GM21381 (cell line): ENCODE measurements at regions not wholly inside any gene's neighbourhood (a gene's known extent, or its start where the extent isn't known, plus 50 kb on each side); places are given as distances from the start of the nearest gene placed in this dataset.

Experiments used
- ATAC-seq: cut with Tn5 transposase; IDR thresholded peaks from one replicate; pipeline ENCODE4 v1.9.1; 2021; ENCODE audit warnings: mild to moderate bottlenecking, moderate library complexity; ENCODE audit not compliant: unreplicated experiment

DNA sequence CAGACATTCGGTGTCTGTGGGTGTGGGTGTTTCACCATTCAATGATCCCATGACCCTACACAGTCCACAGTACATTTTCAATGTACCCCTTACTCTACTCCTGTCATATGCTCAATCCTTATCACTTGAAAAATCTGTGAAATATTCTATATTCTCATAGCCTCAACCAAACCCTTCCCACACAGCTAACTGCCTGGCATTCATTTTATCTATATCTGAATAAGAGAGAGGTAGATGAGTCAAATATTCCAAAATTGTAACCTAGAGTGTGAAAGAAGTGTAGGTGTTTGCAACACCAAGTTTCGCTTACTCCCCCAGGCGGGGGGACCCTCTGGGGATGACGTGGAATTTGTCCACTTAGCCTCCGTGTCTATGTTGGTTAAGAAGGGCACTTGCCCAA lies 354.8 kb downstream of the ETS1 start:
- no peak for ATAC-seq

DNA sequence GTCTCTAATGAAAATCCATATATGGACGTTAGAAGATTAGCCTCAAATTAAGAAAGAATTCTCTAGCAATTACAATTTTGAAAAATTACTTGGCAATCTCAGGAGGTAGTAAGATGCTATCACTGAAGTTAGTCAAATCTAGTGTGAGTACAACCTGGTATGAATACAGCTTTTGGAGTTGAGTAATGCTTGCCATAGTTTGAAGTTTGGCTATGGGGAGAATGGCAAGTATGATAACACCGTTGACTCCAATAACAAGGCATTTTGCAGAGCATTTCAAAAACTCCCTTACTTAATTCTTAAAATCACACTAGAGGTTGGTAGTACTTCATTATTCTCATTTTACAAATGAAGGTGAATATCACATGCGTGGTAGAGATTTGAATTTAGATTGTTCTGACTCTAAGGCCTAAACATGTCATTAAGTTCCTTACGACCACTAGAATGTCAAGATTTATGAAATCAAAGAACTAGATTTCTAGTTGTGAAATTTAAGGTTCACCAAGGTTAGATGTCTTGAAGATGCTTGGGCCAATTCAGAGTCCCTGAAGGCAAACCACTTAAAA lies 355.4 kb downstream of the ETS1 start:
- no peak for ATAC-seq

DNA sequence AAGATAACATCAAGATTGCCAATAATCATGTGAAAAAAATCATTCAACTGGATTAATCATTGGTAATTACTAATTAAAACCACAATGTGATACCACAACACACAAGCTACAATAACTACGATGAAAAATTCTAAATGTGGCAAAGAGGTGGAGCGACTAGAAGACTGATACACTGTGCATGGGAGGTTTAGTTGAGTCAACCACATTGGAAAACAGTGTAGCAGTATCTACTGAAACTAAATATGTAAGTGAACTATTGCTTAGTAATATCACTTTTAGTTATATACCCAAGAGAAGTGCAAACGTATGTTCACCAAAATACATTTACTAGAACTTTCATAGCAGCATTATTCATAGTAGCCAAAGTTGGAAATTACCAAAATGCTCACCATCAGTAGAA lies 359.9 kb downstream of the ETS1 start:
- no peak for ATAC-seq

DNA sequence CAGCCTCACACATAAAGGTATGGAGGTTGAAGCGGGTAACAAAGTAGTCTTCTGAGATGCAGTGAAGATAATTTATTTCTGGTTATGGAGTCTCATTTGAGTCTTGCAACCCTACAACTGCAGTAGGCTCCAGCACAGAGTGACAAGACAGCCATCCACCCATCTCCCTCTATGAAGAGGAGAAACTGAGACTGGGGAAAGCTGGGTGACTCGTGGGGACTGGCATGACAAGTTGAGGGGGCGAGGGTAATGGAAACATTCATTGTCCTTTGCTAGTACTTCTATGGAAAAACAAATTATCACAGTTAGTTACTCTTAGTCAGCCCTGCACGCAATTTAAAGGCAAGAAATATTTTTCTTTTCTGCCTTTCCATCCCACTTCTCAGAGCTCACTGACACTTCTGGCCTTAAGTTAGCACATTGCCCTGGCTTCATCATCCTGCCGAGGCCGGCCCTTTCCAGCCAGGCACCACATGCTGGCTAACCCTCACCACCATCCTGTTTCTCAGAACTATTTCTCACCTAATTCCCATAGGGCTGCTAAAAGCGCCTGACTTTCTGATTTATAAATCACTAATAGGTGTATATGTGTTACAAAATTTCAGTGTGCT lies 361.1 kb downstream of the ETS1 start:
- ATAC-seq, result no peak

DNA sequence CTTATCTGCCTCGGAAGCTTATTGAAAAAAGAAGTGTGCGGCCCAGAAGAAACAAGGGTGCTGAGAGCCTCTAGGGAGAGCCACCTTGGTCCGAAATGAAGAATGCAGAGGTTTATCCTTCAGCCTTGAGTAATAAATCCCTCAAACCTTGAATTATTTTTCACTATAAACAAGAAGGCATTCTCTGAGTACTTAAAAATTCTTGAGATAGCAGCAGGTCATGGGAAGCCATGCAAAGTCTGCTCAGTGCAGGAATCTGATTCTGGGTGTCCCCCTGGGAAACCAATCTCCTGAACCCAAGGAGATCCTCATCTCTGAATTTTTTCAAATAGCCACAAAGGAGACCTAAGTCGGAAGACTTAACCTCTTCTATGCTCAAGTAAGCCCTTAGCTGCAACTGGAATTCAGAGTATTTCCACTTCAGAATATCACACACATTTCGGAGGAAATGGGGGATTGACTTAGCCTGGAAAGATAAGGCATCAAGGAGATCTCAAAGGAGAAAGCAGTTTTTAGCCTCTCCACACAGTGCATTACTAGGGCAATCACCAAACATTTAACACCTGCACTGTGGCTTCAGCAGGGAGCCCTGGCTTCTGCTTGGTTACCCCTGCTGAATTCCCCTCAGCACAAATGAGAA lies 365.0 kb downstream of the ETS1 start:
- ATAC-seq, result no peak

DNA sequence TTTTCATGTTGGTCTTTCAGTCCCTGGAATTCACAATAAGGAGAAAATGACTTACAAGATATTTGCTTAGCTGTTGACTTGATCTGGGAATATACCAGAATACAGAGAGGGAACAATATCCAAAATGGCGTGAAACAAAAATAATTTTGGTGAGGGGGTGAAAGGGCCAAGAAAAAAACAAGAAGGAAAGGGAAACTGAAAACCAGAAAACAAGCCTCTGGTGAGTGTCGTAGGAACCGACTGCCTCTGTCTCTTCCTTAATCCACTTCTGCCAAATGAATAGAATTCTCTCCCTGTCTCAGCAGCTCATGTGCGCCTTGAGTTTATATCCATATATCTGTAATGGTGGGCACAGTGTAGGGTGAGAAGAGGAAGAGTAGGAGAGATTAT lies 367.6 kb downstream of the ETS1 start:
- no peak for ATAC-seq

DNA sequence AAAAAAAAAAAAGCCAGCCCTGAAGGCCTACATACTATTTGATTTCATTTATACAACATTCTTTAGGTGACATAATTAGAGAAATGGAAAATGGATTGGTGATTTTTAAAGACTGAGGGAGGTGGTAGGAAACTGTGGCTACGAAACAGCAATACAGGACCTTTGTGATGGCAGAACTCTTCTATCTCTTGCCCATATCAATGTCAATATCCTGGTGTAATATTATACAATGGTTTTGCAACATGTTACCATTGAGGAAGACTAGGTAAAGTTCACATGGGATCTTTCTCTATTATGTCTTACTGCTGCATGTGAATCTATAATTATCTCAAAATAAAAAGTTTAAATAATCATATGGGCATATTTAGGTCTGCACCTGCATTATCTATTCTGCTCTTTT lies 371.2 kb downstream of the ETS1 start:
- no peak for ATAC-seq

DNA sequence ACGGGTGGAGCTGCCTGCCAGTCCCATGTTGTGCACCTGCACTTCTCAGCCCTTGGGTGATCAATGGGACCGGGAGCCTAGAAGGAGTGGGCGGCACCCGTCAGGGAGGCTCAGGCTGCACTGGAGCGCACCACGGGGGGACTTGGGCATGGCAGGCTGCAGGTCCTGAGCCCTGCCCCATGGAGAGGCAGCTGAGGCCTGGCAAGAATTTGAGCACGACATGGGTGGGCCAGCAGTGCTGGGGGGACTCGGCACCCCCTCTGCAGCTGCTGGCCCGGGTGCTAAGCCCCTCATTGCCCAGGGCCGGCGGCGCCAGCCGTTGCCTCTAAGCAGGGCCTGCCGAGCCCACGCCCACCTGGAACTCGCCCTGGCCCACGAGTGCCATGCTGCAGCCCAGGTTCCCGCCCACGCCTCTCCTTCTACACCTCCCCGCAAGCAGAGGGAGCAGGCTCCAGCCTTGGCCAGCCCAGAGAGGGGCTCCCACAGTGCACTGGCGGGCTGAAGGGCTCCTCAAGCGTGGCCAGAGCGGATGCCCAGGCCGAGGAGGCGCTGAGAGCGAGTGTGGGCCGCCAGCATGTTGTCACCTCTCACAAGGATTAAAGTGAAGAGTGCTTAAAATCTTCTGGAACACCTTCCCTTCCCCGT lies 372.0 kb downstream of the ETS1 start:
- no peak for ATAC-seq

DNA sequence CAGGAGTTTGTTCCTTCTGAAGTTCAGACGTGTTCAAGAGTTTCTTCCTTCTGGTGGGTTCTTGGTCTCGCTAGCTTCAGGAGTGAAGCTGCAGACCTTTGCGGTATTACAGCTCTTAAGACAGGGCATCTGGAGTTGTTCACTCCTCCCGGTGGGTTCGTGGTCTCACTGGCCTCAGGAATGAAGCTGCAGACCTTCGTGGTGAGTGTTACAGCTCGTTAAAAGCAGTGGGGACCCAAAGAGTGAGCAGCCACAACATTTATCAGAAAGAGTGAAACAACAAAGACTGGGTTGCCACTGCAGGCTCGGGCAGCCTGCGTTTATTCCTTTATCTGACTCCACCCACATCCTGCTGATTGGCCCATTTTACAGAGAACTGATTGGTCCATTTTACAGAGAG lies 373.1 kb downstream of the ETS1 start:
- ATAC-seq, result no peak

DNA sequence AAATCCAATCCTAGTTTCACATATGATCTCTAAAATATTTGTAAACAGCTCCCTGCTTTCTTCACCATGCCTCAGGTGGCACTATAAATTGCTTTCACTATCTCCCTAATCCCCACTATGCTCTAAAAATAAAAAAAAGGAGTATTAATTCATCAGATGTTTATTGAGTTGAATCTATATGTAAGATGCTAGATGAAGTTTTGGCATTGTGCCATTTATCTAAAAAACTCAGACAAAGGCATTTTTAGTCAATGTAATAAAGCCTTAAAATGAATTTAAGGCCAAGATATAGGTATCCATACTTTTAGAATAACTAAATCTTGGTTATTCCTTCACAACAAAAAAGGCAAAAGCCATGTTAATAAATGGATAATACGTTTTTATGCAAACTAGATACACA lies 373.9 kb downstream of the ETS1 start:
- no peak for ATAC-seq

DNA sequence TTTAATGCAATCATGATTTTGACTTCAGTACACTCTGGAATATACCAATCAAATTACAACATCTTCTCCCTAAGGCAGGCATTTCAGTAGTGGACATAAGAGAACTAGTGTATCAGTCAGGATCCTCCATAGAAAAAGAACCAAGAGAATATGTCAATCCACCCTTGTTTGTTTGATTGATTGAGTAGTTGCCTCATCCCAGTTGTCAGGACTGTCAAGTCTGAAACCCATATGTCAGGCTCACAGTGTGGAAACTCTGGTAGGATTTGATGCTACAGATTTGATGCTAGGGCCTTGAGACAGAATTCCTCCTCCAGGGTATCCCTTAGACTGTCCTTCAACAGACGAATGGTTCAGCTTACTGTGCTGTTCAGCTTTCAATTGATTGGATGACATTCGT lies 375.0 kb downstream of the ETS1 start:
- no peak for ATAC-seq

DNA sequence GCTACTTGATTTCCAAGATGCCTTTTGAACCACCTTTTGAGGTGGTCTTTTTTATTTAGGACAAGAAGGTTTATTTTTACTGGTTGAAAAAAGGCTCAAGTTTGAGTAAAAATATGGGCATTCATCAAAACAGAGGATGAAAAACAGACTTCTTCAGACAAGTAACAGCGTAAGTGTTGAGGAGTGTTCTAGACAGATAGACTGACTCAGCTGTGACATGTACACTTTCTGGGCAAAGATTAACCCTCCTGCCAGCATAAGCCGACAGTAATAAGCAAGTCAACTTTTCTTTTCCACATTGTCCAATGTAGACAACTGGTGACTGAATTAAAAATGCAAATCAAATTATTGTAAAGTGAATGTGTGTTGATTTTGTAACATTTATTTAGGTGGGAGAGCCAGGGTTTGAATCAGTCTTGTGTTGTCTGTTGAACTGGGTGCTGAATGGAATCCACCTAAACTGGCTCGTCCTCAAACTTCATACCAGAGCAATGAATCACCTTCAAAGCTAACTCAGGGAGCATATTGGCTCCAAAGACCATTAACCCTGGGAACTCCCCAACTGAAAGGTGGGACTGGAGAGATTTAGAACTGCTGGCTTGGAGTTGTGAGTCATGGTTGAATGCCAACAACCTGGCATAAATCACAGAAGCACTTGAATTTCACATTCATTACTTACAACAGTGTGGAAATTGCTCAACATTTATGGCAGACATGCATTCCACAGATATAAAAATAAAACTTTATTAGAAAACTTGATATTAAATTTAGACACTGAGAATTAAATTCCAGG lies 377.0 kb downstream of the ETS1 start:
- no peak for ATAC-seq

DNA sequence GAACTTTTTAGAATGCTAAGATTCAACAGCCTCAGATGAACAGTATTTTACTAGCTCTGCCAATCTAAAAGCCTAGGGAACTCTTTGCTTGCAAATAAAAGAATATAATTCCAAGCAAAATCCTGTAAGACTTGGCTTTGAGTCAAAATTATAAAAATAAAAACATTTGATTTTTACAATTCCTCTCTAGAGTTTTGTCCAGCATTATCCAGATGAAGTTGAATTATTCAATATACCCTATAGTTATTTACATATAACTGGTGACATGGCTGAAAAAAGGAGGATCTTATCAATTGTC lies 378.3 kb downstream of the ETS1 start:
- ATAC-seq, result no peak

DNA sequence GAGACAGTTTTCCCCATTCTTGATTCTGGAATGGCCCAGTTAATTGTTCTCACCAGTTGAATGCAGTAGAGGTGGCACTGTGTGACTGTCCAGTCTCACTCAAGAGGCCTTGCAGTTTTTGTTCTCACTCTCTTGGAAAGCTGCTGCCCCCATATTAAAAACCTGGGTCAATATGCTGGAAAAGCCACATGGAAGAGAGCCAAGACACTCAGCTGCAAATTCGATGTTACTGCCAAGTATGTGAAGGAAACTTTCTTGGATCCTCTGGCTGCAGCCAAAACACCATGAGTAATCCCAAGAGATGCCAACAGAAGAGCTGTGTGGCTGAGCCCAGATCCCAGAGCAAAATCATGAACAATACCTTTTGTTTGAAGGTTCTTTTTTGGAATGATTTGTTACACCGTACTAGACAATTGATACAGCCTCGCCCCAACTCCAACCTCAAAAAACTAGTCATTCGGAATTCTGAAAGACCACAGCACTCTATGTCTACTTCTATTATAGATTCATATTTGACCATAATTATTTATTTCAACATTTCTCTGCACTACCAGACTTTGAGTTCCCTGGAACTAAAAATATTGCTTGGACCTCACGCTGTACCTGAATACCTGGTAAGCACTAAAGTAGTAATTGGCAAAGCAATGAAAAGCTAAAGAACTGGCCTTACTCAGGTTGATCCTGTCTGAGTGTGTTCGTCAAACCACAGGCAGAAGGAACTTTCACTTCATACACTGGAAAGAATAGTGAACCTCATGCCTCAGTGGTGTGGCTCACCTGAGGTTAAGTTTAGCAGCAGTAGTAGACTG lies 378.8 kb downstream of the ETS1 start:
- no peak for ATAC-seq

DNA sequence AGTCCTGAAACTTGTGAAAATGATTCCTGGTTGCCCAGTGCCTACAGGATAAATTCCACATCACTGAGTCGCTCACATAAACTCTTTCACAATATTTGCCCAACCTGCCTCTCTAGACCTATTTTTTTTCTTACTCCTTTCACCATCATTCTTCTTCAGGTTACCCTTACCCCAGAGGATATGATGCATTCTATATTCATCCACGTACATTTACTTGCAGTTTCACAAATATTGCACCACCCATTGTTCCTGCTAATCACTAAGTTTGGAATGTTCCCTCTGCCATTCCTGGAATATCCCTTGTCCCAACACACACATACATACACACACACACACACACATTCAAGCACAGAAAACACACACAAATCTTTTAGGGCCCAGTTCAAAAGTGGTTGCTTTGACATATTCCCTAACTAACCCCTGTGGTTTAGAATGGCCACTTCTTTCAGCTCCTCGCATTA lies 379.5 kb downstream of the ETS1 start:
- no peak for ATAC-seq

DNA sequence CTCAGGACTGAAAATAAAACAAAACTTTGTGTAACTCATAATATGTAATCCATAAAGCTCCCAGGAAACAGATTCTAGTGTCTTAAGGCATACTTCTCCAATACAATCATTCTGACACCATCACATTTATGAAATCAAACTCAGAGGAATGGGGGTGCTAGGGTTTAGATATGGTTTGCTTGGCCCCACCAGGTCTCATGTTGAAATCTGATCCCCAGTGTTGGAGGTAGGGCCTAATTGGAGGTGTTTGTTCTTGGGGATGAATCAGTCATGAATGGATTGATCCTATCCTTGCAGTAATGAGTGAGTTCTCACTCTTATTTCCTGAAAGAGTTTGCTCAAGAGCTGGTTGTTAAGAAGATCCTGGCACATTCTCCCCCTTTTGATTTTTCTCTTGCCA lies 380.9 kb downstream of the ETS1 start:
- no peak for ATAC-seq

DNA sequence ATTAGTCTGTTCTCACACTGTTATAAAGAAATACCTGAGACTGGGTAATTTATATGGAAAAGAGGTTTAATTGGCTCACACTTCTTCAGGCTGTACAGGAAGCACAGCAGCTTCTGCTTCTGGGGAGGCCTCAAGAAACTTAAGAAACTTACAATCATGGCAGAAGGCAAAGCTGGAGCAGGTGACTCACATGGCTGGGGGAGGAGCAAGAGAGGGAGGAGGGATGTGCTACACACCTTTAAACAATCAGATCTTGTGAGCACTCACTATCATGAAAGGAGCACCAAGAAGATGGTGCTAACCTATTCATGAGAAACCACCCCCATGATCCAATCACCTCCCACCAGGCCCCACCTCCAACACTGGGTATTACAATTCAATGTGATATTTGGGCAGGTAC lies 381.6 kb downstream of the ETS1 start:
- no peak for ATAC-seq

DNA sequence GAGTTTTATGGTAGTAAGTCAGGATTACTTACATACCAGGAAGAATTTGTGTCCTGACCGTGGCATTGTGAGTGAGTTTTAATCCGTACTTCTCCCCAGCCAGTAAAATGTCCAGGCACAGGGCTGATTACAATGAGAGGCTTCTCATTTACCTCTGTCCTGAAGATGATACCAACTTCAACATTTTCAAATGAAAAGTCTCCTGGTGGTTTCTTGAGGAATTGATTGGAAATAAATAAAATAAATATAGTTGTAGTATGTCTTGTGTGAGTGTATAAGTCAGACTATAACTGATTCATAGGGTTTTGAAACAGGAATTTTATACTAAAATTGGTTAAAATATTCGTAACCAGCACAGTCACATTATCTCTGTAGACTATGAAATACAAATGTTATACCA lies 382.5 kb downstream of the ETS1 start:
- no peak for ATAC-seq

DNA sequence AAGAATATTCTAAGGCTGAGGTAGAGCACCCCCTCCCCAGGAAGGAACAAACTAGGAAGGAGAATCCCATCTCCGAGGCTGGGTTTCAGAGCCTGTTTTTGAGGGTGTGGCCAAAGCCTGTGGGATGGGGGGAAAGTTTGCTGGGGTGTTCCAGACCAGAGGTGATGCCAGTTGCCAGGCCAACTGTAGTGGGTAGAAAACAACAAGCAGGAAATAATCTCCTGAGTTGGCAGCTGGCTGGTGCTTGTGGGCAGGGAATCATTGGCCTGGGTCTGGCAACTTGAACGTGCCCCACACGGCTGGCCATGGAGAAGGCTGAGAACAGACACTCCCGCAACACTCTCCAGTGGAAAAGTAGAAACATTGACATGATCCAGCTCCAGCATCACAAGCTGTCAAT lies 385.6 kb downstream of the ETS1 start:
- no peak for ATAC-seq

DNA sequence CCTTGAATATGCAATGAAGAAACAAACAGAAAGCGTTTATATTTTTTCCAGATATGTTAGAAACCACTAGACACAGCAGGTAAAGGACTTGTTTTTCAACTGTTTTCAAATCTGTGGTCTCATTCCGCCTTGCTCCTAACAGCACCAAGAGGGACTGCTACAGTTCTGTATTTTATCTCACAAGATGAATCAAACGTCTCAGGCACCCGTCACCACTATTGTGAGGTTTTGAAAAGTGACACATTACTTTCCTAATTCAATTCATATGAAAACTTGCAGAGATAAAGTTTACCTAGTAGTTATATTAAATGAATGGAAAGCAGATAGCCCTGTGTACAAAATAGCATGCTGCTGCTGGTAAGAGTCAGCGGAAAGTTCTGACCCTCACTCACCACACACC lies 386.3 kb downstream of the ETS1 start:
- ATAC-seq, result no peak

DNA sequence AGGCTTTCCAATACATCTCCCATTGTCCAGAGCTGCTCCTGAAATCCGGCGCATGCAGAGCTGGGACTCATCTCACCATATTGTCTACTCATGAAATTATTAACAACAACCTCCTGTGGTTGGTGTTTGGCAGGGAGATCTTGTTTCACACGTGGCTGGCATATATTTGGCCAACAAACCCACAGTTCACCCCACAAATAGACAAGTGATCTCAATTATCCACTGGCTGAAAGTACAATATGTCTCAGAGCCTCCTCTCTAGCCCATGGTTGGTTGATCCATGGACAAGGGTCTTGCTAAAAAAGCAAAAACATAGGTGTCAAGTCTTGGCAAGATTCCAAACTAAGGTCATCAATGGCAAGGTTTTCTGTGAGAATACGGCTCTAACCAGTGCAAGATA lies 386.9 kb downstream of the ETS1 start:
- no peak for ATAC-seq
